Endothelial cell of umbilical vein (primary cell): ENCODE measurements at regions not wholly inside any gene's neighbourhood (a gene's known extent, or its start where the extent isn't known, plus 50 kb on each side); places are given as distances from the start of the nearest gene placed in this dataset.

Experiments used
- EZH2 ChIP-seq: IDR thresholded peaks from 2 replicates; pipeline ENCODE4 v1.6.1; 2012; ENCODE audit warnings: borderline replicate concordance, low read depth, mild to moderate bottlenecking, moderate library complexity, low read length, inconsistent platforms; ENCODE audit not compliant: severe bottlenecking
- JUN ChIP-seq: IDR thresholded peaks from 2 replicates; pipeline ENCODE4 v1.6.1; 2011; ENCODE audit warnings: borderline replicate concordance, low read depth; ENCODE audit not compliant: insufficient read length, insufficient read depth
- POLR2A ChIP-seq: IDR thresholded peaks from 2 replicates; pipeline ENCODE4 v1.6.1; 2012; ENCODE audit warnings: low read depth, mild to moderate bottlenecking, control low read depth, low read length
- POLR2AphosphoS5 ChIP-seq: IDR thresholded peaks from 2 replicates; pipeline ENCODE4 v1.6.1; 2012; ENCODE audit warnings: low read depth, mild to moderate bottlenecking, control low read depth, low read length, moderate library complexity; ENCODE audit not compliant: insufficient read depth
- TF ChIP-seq, protein P1 (sequence below), 2 donors: IDR thresholded peaks; 1 replicate in 1 of 2; 2 replicates in 1 of 2; pipeline ENCODE4 v1.5.1; 2011; ENCODE audit warnings: low read length in 2 of 2, mild to moderate bottlenecking in 2 of 2, moderate library complexity in 2 of 2, control low read depth in 1 of 2, inconsistent platforms in 1 of 2, low read depth in 1 of 2; ENCODE audit not compliant: insufficient read depth in 1 of 2; ENCODE audit errors: extremely low read depth in 1 of 2
- TF ChIP-seq, protein P2 (sequence below): IDR thresholded peaks from 2 replicates; pipeline ENCODE4 v1.6.1; 2011; ENCODE audit not compliant: insufficient read depth, insufficient read length

- TF ChIP-seq, protein P1, sequence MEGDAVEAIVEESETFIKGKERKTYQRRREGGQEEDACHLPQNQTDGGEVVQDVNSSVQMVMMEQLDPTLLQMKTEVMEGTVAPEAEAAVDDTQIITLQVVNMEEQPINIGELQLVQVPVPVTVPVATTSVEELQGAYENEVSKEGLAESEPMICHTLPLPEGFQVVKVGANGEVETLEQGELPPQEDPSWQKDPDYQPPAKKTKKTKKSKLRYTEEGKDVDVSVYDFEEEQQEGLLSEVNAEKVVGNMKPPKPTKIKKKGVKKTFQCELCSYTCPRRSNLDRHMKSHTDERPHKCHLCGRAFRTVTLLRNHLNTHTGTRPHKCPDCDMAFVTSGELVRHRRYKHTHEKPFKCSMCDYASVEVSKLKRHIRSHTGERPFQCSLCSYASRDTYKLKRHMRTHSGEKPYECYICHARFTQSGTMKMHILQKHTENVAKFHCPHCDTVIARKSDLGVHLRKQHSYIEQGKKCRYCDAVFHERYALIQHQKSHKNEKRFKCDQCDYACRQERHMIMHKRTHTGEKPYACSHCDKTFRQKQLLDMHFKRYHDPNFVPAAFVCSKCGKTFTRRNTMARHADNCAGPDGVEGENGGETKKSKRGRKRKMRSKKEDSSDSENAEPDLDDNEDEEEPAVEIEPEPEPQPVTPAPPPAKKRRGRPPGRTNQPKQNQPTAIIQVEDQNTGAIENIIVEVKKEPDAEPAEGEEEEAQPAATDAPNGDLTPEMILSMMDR (IDR thresholded peaks at IDR 0.05; ENCODE audit: extremely low read depth in 1 of 2, insufficient read depth in 1 of 2, low read depth in 1 of 2, low read length in 2 of 2) = no peak
- TF ChIP-seq JUN (no peak), POLR2A (no peak), POLR2AphosphoS5 (no peak), EZH2 (no peak)
- TF ChIP-seq, protein P2, sequence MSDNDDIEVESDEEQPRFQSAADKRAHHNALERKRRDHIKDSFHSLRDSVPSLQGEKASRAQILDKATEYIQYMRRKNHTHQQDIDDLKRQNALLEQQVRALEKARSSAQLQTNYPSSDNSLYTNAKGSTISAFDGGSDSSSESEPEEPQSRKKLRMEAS = no peak
Observed at GRCh38 chrX:96002431-96002830, 682.2 kb upstream of the DIAPH2 start.
